ENCODE measurements at regions not wholly inside any gene's neighbourhood (a gene's known extent, or its start where the extent isn't known, plus 50 kb on each side); places are given as distances from the start of the nearest gene placed in this dataset.

GRCh38 chr5:152315942-152316341, 89.1 kb downstream of the NMUR2 start (continued):
- TF ChIP-seq AEBP2 (tag by site-specific recombination; IDR thresholded peaks at IDR 0.05; ENCODE audit: borderline replicate concordance), result no peak
- TF ChIP-seq ZNF169 (tag by site-specific recombination; IDR thresholded peaks at IDR 0.05), result no peak

GRCh38 chr5:152314196-152314829, 90.8 kb downstream of the NMUR2 start:
- CTCF ChIA-PET, result interaction anchor here (0.5 to 1.2 kb wide), 2 partner anchors 130 to 489 kb away, joined by 3 to 5 read pairs; no protein-coding TSS in a partner anchor
- POLR2A ChIA-PET, result interaction anchor here (0.8 kb wide), 1 partner anchor 26 kb away, joined by 6 read pairs; no protein-coding TSS in a partner anchor
- H3K4me1 ChIP-seq (ENCODE audit: control insufficient read depth, insufficient read depth, low read length), result peaks cover 14% of the 10 kb centered on the region
- no peak overlapping the region for H3K4me3 ChIP-seq (ENCODE audit: low read depth, low read length)
- no peaks in the 10 kb centered on the region for H3K9me3 ChIP-seq (ENCODE audit: control insufficient read depth, insufficient read depth, low read depth, low read length)
- H3K27ac ChIP-seq (ENCODE audit: extremely low read depth, low read depth, low read length), result no peak overlapping the region
- H3K36me3 ChIP-seq (ENCODE audit: control insufficient read depth in 2 of 2, insufficient read depth in 1 of 2, low read length in 2 of 2), result no peaks in the 10 kb centered on the region
- no peak for TF ChIP-seq HIC1 (tag by site-specific recombination; IDR thresholded peaks at IDR 0.05)
- no peak for TF ChIP-seq ZNF488 (tag by site-specific recombination; IDR thresholded peaks at IDR 0.05)
- no peak for TF ChIP-seq ZNF830 (tag by site-specific recombination; IDR thresholded peaks at IDR 0.05; ENCODE audit: low read depth)
- TF ChIP-seq PRDM4 (tag by site-specific recombination; IDR thresholded peaks at IDR 0.05), result no peak
- TF ChIP-seq ZNF433 (tag by site-specific recombination; IDR thresholded peaks at IDR 0.05; ENCODE audit: low read depth), result no peak
- no peak for TF ChIP-seq MYNN (tag by site-specific recombination; IDR thresholded peaks at IDR 0.05; ENCODE audit: borderline replicate concordance)
- no peak for TF ChIP-seq INSM2 (tag by site-specific recombination; IDR thresholded peaks at IDR 0.05)
- TF ChIP-seq PRDM2 (tag by site-specific recombination; IDR thresholded peaks at IDR 0.05; ENCODE audit: borderline replicate concordance), result no peak
- no peak for TF ChIP-seq ZNF266 (tag by site-specific recombination; IDR thresholded peaks at IDR 0.05; ENCODE audit: low read depth)
- TF ChIP-seq KLF9 (tag by site-specific recombination; IDR thresholded peaks at IDR 0.05; ENCODE audit: low read depth), result no peak
- TF ChIP-seq PRDM10 (tag by site-specific recombination; IDR thresholded peaks at IDR 0.05), result no peak
- TF ChIP-seq ZNF394 (tag by site-specific recombination; IDR thresholded peaks at IDR 0.05; ENCODE audit: borderline replicate concordance), result no peak
- TF ChIP-seq ZNF560 (tag by site-specific recombination; IDR thresholded peaks at IDR 0.05; ENCODE audit: borderline replicate concordance), result no peak
